T-helper 1 cell (primary cell): ENCODE measurements at regions not wholly inside any gene's neighbourhood (a gene's known extent, or its start where the extent isn't known, plus 50 kb on each side); places are given as distances from the start of the nearest gene placed in this dataset.
"Not testable (repeated sequence)": the region's sequence is repeated elsewhere in the genome, so short reads cannot be mapped to it uniquely, and the experiment has no call there.

Experiments
- DNase-seq, 5 donors: peaks; one replicate each; pipeline ENCODE4 v3.0.0-alpha.2; 2012 to 2020

DNA sequence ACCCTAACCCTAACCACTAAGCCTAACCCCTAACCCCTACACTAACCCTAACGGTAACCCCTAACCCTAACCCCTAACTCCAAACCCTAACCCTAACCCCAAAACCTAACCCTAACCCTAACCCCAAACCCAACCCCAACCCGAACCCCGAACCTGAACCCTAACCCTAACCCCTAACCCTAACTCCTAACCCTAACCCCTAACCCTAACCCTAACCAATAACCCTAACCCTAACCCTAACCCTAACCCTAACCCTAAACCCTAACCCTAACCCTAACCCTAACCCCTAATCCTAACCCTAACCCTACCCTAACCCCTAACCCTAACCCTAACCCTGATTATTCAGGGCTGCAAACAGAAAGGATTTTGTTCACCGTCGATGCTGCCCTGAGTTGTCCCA, 144.6 kb upstream of the DUSP22 start:
- not testable (repeated sequence) for DNase-seq

DNA sequence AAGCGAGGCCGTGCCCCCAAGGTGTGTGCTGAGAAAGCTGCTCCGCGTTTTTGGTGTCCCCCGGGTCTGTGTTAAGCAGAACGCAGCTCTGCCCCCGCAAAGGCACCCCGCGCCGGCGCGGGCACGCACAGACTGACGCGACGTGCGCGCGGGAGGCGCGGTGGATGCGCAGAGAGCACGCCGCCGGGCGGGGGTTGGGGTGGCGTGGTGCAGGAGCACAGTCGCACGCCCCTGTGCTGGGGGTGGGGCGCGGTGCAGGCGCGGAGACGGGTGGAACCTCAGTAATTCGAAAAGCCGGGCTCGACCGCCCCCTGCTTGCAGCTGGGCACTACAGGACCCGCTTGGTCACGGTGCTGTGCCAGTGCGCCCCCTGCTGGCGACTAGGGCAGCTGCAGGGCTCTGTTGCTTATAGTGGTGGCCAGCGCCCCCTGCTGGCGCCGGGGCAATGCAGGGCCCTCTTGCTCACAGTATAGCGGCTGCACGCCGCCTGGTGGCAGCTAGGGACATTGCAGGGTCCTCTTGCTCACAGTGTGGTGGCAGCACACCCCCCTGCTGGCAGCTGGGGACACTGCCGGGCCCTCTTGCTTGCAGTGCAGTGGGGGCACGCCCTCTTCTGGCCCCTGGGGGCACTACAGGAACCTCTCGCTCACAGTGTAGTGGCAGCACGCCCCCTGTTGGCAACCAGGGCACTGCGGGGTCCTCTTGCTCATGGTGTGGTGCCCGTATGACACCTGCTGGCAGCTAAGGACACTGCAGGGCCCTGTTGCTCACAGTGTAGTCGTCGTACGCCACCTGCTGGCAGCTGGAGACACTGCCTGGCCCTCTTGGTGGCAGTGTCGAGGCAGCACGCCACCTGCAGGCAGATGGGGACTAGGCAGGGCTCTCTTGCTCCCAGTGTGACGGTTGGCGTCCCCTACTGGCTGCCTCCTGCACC, 144.0 kb upstream of the DUSP22 start:
- peak; percentile 26 to 95 (median 41) for DNase-seq

DNA sequence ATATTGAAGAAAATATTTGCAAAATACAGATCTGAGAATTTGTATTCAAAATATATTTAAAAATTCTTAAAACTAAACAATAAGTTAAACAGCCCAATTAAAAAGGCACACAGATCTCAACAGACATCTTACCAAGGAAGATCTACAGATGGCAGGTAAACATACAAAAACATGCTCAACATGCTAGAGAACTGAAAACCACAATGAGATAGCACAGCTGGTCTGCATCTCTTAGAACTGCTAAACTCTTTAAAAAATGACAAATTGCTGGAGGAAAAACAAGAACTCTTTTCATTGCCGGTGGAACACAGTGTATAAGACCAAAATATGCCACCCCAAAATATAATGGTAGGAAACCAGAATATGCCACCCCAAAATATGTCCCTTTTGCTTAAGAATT, 142.1 kb upstream of the DUSP22 start:
- not testable (repeated sequence) for DNase-seq

DNA sequence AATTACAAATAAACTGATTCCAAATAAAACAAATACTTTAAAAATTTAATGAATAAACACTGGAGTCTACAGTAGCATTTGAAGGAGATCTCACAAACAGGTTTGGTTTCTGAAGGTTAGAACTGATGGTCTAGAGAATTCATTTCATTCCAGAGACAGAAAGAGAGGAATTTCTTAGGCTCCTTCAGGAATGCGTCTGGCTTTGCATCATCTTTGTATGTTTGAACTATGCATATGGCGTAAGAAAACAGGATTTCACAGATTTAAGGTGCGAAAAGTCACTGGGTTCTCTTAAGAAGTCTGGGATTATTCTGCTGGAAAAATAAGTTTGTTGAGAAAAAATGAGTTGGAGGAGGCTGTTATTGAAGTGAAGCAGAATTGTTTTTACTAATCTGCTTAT, 139.9 kb upstream of the DUSP22 start:
- DNase-seq, result not testable (repeated sequence)

DNA sequence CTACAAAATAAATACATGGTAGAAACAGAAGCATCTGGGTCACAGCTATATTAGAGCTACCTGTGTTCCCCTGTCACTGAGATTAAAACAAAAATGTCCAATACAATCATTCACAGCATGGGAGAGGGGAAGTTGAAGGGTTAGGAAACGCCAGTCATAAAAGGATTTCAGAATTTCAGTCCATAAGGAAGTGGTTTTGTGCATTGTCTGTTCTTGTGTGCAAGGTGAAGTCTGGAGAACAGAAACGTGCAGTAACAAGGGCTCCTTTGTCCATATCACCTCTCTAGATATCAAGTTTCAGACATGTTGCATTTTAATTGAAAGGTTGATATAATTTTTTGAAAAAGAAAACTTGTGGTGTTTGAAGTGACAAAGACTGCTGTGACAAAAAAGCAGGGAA, 139.3 kb upstream of the DUSP22 start:
- peak in 1 of 5 donors; percentile 44 for DNase-seq

DNA sequence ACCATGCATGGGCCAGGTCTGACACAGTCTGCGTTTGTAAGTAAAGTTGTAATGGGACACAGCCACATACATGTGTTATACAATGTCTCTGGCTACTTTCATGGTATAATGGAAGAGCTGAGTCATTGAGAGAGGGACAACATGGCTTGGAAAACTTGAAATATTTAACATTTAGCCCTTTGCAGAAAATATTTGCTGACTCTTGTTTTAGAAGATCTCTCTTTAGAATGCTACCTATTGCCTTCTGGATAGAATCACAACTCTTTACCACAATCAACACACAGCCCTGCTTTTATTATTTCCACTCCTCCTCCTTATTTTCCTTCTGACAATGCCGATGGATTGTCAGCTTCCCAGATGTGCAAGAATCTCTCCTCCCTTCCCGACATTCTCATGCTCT, 138.4 kb upstream of the DUSP22 start:
- not testable (repeated sequence) for DNase-seq

DNA sequence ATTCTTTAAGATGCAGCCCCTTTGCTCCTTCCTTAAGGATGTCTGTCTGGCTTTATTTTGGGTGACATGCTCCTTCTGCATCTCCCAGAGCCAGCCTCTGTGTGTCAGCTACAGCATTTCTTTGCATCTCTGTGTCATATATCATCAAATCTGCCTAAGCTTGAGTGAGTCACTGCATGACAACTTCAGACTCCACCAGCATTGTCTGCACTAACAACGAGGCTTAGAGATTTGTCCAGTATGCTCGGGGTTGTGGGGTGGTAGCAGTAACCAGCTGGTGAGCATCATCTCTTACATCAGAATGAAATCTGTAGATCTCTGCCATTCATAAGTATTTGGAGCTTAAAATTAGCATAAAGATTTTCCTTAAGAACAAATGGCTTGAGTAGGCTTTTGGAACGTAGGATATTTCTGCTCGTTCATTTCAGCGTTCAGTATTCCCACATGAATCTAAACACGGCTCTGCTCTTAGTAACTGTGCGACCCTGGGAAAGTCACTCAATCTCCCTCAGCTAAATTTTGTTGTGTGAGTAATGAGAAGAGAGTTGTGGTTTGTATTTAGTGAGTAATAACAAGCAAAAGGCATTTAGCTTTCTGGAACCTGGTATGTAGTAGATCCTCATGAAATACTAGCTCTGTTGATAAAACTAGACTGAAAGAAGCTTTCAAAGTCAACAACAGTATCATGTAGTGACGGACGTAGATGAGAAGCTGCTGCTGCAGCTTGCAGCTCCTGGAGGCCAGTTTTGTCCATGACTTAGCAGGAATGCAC, 137.8 kb upstream of the DUSP22 start:
- peak in 1 of 5 donors; percentile 71 for DNase-seq

DNA sequence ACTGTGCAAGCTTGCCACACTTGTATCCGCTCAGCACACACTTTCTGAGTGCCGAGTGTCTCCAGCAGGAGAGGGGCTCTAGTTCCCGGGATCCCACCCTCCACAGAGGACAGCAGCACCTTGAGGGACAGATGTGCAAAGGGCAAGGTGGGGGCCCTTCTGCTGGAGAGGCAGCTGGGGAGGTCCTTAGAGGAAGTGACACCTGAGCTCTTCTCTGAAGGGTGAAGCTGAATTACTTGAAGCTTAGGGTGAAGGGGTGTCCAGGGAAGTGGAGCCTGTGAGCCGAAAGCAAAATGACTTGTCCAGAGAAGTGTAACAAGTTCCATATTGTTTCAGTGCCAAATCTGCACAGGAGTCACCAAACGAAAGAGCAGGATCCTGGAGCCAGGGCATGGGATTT, 136.3 kb upstream of the DUSP22 start:
- DNase-seq, result no peak

DNA sequence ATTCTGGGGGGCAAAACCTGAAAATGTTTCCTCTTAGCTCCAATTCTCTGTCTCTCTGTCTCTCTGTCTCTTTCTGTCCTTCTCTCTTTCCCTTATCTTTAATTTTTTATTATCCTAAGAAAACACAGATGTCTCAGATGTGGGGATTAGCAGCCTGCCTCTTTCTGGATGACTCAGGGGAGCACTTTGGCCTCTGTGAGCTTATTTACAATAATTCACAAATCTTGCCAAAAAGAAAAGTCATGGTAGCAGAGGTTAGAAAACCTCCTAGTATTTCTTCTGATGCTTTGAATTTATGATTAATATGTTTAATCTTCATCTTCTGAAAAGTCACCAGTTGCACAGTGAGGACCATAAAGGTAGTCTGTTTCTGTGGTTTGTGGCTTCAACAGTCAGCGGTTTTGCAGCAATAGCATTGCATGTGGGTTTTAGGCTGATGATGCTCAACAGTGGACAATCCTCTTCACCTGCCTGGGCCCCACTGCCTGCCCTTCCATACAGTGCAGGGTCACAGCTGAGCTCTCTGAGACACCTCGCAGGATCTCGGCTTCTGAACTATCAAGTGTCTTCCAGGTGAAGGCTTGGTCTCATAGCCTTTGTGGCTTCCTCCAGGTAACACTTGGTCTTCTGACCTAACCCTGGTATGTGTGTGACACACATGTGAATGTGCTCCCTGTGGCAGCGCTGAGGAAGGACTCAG, 135.7 kb upstream of the DUSP22 start:
- peak in 1 of 5 donors; percentile 39 for DNase-seq

DNA sequence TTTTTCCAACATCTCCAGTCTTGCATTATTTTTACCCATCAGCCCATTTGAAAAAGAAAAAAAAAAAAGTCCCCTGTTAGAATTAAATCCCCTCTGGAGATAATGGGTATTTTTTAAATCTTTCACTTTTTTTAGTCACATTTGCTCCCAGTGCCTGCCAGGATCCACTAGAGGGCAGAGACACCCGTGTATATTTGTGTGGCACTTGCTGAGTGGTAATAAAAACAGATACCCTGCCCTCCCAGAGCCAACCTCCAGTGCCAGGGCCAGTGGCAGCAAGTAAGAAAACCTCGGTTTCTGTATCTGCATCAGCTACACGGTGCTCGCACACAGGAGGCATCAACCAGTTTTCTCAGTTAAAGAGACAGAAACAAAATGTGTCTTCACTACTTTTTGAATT, 135.1 kb upstream of the DUSP22 start:
- DNase-seq, result peak in 1 of 5 donors; percentile 54

DNA sequence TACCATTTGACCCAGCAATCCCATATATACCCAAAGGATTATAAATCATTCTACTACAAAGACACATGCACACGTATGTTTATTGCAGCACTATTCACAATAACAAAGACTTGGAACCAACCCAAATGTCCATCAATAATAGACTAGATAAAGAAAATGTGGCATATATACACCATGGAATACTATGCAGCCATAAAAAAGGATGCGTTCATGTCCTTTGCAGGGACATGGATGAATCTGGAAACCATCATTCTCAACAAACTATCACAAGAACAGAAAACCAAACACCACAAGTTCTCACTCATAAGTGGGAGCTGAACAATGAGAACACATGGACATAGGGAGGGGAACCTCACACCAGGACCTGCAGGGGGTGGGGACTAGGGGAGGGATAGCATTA, 130.6 kb upstream of the DUSP22 start:
- DNase-seq, result not testable (repeated sequence)

DNA sequence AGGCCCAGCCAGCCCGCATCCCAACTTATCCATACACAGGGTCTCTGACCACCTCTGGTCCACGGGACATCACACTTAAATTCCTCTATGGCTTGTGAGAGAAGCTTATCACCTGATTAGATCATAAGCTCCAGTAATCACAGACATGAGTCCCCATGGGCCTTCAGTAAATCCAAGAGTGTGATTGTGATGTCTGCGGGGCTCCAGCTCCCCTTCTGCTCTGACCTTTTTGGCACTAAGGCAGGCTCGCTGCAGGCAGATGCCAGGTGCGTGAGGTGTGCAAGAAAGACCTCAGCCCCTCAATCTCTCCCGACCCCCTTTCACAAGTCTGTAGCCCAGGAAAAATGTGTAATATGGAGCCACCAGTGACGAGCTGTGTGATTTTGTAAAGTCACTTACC, 127.6 kb upstream of the DUSP22 start:
- no peak for DNase-seq

DNA sequence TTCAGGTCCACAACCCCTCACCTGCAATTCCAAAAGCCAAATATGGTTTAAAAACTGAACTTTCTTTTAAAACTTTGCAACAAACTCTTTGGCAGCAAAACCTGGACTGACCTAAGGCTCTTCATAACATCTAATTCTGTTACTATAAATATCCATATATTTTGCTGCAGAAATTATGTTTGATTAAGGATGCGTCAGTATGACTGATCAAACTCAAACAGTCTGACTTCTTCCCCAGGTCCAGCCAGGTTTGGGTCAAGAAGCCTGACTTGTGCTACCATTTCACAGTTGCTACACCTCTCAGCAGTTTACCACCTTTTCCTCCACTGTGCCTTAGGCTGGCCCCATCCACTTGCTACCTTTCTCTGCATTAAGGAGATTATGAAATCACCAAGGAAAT, 127.0 kb upstream of the DUSP22 start:
- no peak for DNase-seq

DNA sequence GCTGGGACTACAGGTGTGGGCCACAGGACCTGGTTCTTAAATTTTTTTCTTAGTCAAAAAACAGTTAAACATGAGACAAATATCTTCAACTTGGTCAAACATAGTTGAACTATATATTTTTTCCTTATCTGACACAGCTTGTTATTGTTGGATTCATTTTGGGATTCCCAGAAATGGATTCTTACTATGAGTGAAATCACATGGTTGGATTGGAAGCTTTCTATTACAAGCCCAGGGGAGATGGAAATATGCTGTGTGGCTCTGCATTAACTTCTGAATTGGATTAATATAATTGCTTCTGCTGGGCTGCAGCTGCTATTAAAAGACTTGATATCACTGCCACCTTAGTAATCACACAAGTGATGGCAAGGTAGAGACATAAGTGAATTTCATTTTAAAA, 126.4 kb upstream of the DUSP22 start:
- DNase-seq, result no peak

DNA sequence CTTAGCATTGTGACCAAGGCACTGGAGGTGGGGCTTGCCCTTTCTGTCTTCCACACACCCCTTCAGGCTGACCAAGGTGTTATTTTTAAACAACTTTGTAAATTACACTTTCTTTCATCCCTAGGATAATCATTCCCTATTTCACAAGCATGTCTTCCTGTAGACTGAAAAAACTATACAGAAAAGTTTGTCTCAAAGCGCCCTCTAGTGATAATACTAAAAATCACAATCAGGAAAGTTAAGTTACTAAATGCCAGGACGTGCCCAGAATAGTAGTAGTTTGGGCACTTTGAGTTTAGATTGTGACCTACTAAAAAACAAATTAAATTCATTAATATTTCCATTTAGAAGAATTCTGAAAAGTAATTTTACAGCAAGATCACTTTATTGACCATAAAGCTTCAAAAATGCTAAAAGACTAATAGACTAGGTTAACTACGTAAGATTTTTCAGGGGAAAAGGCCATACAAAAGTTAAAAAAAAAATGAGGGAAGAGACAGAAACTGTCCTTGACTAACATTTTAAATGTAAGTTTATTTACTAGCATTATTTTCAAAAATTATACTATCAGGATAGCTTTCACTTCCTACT, 123.3 kb upstream of the DUSP22 start:
- peak in 1 of 5 donors; percentile 37 for DNase-seq

DNA sequence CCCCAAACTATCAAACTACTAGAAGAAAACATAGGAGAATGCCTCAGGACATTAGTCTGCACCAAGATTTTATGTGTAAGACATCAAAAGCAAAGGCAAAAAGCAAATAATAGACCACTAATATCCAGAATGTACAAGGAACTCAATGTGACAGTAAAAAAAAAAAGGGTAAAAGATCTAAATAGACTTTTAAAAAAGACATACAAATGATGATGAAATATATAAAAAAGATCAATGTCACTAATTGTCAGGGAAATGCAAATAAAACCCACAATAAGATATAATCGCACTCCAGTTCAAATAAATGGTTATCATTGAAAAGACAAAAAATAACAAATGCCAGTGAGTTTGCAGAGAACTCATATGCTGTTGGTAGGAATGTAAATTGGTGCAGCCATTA, 118.3 kb upstream of the DUSP22 start:
- no peak for DNase-seq

DNA sequence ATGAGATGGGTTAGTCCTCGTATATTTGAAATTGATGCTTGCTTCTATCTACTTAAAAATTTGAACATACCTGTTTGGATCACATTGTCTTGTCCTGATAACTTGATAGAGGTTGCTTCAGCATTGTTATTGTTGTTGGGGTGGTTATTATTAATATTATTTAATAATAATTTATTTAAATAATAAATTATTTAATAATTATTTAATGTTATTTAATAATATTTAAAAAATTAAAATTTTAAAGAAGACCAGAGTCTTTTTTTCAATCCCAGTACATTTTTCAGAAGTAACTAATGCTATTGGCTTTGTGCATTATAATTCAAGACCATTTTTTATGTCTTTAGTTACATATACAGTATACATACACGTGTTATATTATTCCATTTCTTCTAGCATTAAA, 116.6 kb upstream of the DUSP22 start:
- DNase-seq, result no peak

DNA sequence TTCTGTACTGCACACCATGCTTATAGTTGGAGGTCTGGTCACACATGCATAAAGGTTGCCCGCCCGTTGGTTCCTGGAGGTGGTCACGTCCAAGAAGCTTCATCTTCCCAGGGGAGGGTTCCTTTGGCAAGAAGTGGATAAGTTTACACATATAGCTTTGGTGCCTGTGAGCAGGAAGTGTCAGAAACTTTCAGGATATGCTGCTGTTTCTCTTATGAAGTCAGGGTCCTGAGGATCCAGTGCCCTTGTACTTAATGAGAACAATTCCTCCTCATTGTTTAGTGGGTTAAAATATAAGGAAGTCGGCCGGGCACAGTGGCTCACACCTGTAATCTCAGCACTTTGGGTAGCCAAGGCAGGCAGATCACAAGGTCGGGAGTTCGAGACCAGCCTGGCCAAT, 115.5 kb upstream of the DUSP22 start:
- no peak for DNase-seq

DNA sequence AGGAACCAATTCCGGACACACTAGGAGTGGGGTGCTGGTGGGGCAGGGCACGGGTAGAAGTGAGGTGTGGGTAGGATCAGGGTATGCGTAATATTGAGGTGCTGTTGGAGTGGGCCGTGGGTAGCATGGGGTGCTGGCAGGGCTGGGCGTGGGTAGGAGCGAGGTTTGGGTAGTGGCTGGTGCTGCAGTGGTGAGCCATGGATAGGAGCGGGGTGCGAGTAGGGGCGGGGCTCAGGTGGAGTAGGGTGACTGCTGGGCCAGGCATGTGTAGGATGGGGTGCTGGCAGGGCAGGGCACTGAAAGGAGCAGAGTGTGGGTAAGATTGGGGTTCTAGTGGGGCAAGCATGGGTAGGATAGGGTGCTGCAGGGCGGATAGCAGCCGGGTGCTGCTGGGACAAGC, 114.2 kb upstream of the DUSP22 start:
- no peak for DNase-seq

DNA sequence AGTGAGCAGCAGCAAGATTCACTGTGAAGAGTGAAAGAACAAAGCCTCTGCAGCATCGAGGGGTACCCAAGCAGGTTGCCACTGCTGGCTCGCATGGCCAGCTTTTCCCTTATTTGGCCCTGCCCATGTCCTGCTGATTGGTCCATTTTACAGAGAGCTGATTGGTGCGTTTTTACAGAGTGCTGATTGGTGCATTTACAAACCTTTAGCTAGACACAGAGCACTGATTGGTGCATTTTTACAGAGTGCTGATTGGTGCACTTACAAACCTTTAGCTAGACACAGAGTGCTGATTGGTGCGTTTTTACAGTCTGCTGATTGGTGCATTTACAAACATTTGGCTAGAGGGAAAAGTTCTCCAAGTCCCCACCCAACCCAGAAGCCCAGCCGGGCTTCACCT, 113.4 kb upstream of the DUSP22 start:
- not testable (repeated sequence) for DNase-seq

DNA sequence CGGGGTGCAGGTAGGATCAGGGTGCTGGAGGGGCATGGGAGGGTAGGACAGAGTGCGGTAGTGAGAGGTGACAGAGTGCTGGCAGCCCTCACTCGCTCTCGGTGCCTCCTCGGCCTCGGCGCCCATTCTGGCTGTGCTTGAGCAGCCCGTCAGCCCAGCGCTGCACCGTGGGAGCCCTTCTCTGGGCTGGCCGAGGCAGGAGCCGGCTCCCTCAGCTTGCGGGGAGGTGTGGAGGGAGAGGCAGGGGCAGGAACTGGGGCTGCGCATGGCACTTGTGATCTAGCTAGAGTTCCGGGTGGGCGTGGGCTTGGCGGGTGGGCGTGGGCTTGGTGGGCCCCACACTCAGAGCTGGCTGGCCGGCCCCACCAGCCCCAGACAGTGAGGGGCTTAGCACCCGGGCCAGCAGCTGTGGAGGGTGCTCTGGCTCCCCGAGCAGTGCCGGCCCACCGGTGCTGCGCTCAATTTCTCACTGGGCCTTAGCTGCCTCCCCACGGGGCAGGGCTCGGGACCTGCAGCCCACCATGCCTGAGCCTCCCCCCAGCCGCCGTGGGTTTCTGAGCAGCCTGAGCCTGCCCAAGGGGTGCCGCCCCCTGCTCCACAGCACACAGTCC, 112.8 kb upstream of the DUSP22 start:
- DNase-seq, result no peak

DNA sequence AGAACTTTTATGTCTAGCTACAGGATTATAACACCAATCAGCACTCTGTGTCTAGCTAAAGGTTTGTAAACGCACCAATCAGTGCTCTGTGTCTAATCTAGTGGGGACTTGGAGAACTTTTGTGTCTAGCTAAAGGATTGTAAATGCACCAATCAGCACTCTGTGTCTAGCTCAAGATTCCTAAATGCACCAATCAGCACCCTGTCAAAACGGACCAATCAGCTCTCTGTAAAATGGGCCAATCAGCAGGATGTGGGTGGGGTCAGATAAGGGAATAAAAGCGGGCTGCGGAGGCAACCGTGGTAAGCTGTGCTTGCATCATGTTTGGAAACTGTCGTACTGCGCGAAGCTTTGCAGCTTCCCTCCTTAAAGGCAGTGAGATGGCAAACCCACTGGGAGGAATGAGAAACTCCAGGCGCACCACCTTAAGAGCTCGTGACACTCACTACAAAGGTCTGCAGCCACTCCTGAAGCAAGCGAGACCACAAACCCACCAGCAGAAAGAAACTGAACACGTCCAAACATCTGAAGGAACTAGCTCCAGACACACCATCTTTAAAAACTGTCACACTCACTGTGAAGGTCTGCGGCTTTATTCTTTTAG, 112.1 kb upstream of the DUSP22 start:
- DNase-seq, result peak in 1 of 5 donors; percentile 46
